ENCODE measurements at regions not wholly inside any gene's neighbourhood (a gene's known extent, or its start where the extent isn't known, plus 50 kb on each side); places are given as distances from the start of the nearest gene placed in this dataset.

GRCh38 chr10:105596749-105597148 lies 955.7 kb downstream of the SORCS3 start (continued):
- TF ChIP-seq CHD7 (IDR thresholded peaks at IDR 0.05; ENCODE audit: insufficient replicate concordance, low read length) (no peak), HDAC2 (IDR thresholded peaks at IDR 0.05; ENCODE audit: borderline replicate concordance in 1 of 2, low read depth in 2 of 2, low read length in 2 of 2) (no peak), SAP30 (IDR thresholded peaks at IDR 0.05; ENCODE audit: insufficient read depth, insufficient replicate concordance, low read length) (no peak), POLR2A (IDR thresholded peaks at IDR 0.05; ENCODE audit: control extremely low read depth in 1 of 2, low read depth in 2 of 2, low read length in 2 of 2) (no peak), GABPA (IDR thresholded peaks at IDR 0.05; ENCODE audit: borderline replicate concordance, insufficient read depth, low read length) (no peak), SP4 (IDR thresholded peaks at IDR 0.05; ENCODE audit: low read length) (no peak), ZNF274 (IDR thresholded peaks at IDR 0.05; ENCODE audit: borderline replicate concordance, extremely low read depth, low read length) (no peak), FOSL1 (IDR thresholded peaks at IDR 0.05; ENCODE audit: insufficient read depth, low read depth, low read length) (no peak)
